Left colon (tissue), 2 donors: ENCODE measurements at regions not wholly inside any gene's neighbourhood (a gene's known extent, or its start where the extent isn't known, plus 50 kb on each side); places are given as distances from the start of the nearest gene placed in this dataset.
"Not testable (repeated sequence)": the region's sequence is repeated elsewhere in the genome, so short reads cannot be mapped to it uniquely, and the experiment has no call there.

Experiments used
- ATAC-seq: fragments of 200-7000 bp; cut with Tn5 transposase; one replicate; pipeline ENCODE4 v1.9.1; 2020; ENCODE audit warnings: mild to moderate bottlenecking, moderate library complexity
- DNase-seq, 2 donors: peaks; one replicate each; pipeline ENCODE4 v3.0.0-alpha.2; 2020
- intact Hi-C, 2 donors: fragments of 100-400 bp; cut with DNase I in 1 of 2; cut with micrococcal nuclease in 1 of 2; formaldehyde crosslinking; loops; one replicate each; pipeline versions ENCODE4 v1.11.2 to v1.14.0; 2022; cut with DNase I, micrococcal nuclease
- donor health status: DM: no; HTN: no; CAD: no.
- donor health status: DM: yes; HTN: yes; CAD: no.

GRCh38 chr3:153896197-153896596, 225.0 kb upstream of the ARHGEF26 start:
- DNase-seq (no peak), ATAC-seq (no peak)
- intact Hi-C loops, result no loop called here

- intact Hi-C loops, result no loop called here
- ATAC-seq (no peak), DNase-seq (no peak)
Measured at GRCh38 chr3:153897025-153897723, 224.0 kb upstream of the ARHGEF26 start.

- intact Hi-C loops, result no loop called here
- ATAC-seq (no peak), DNase-seq (no peak)
Measured at GRCh38 chr3:153897842-153898241, 223.3 kb upstream of the ARHGEF26 start.

- intact Hi-C loops, result no loop called here
- ATAC-seq (no peak), DNase-seq (no peak)
Measured at GRCh38 chr3:153901152-153901551, 220.0 kb upstream of the ARHGEF26 start.

GRCh38 chr3:153901991-153902390, 219.2 kb upstream of the ARHGEF26 start:
- ATAC-seq, result no peak
- intact Hi-C loops, result no loop called here
- DNase-seq, result no peak

- intact Hi-C loops, result no loop called here
- DNase-seq (no peak), ATAC-seq (no peak)
Measured at GRCh38 chr3:153903430-153903829, 217.8 kb upstream of the ARHGEF26 start.

GRCh38 chr3:153906366-153906765, 214.8 kb upstream of the ARHGEF26 start:
- intact Hi-C loops, result no loop called here
- ATAC-seq, result no peak

GRCh38 chr3:153910387-153910786, 210.8 kb upstream of the ARHGEF26 start:
- ATAC-seq, result no peak
- intact Hi-C loops, result no loop called here
- DNase-seq, result no peak

More at GRCh38 chr3:153906366-153906765, 214.8 kb upstream of the ARHGEF26 start:
- no peak for DNase-seq

GRCh38 chr3:153911116-153911515, 210.1 kb upstream of the ARHGEF26 start:
- ATAC-seq, result no peak
- intact Hi-C loops, result no loop called here

GRCh38 chr3:153919773-153920172, 201.4 kb upstream of the ARHGEF26 start:
- intact Hi-C loops, result no loop called here
- no peak for DNase-seq

More at GRCh38 chr3:153911116-153911515, 210.1 kb upstream of the ARHGEF26 start:
- DNase-seq, result no peak

GRCh38 chr3:153921826-153922225, 199.4 kb upstream of the ARHGEF26 start:
- ATAC-seq, result no peak
- intact Hi-C loops, result no loop called here
- DNase-seq, result no peak

More at GRCh38 chr3:153919773-153920172, 201.4 kb upstream of the ARHGEF26 start:
- no peak for ATAC-seq

GRCh38 chr3:153925841-153926514, 195.2 kb upstream of the ARHGEF26 start:
- ATAC-seq (no peak), DNase-seq (no peak)
- intact Hi-C loops, result no loop called here

GRCh38 chr3:153927107-153927506, 194.1 kb upstream of the ARHGEF26 start:
- DNase-seq (no peak), ATAC-seq (no peak)
- intact Hi-C loops, result no loop called here

- ATAC-seq, result no peak
- intact Hi-C loops, result no loop called here
- DNase-seq, result no peak
Measured at GRCh38 chr3:153928851-153929250, 192.3 kb upstream of the ARHGEF26 start.

- intact Hi-C loops, DNase-seq, ATAC-seq: not testable (repeated sequence)
Measured at GRCh38 chr3:153933481-153933880, 187.7 kb upstream of the ARHGEF26 start.

- DNase-seq (no peak), ATAC-seq (no peak)
- intact Hi-C loops, result no loop called here
Measured at GRCh38 chr3:153944084-153944483, 177.1 kb upstream of the ARHGEF26 start.

GRCh38 chr3:153951276-153951675, 169.9 kb upstream of the ARHGEF26 start:
- ATAC-seq (no peak), DNase-seq (no peak)
- intact Hi-C loops, result no loop called here

GRCh38 chr3:153952091-153952490, 169.1 kb upstream of the ARHGEF26 start:
- intact Hi-C loops, result no loop called here
- ATAC-seq, result no peak
- DNase-seq, result no peak

- intact Hi-C loops, result no loop called here
- DNase-seq (no peak), ATAC-seq (no peak)
Measured at GRCh38 chr3:153956613-153957012, 164.6 kb upstream of the ARHGEF26 start.

- intact Hi-C loops, result no loop called here
- DNase-seq (no peak), ATAC-seq (no peak)
Measured at GRCh38 chr3:153957421-153957820, 163.8 kb upstream of the ARHGEF26 start.
